ENCODE measurements at regions not wholly inside any gene's neighbourhood (a gene's known extent, or its start where the extent isn't known, plus 50 kb on each side); places are given as distances from the start of the nearest gene placed in this dataset.

DNA sequence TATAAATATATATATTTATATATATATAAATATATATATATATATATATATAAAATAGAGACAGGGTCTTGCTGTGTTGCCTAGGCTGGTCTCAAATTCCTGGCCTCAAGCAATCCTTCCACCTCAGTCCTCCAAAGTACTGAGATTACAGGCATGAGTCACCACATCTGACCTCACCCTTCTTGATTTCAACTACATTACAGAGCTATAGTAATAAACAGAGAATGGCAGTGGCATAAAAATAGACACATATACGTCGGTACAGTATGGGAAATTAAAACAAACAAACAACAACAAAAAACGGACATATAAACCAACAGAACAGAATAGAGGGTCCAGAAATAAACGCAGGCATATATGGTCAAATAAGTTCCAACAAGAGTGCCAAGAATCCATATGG is 77.6 kb upstream of the PPP1R3A start:
- no peak overlapping the region for H3K27ac Mint-ChIP-seq (ENCODE audit: unreplicated experiment)
- H3K9me3 Mint-ChIP-seq (ENCODE audit: low read depth): peaks cover 19% of the 10 kb centered on the region
- TF ChIP-seq, protein P1, sequence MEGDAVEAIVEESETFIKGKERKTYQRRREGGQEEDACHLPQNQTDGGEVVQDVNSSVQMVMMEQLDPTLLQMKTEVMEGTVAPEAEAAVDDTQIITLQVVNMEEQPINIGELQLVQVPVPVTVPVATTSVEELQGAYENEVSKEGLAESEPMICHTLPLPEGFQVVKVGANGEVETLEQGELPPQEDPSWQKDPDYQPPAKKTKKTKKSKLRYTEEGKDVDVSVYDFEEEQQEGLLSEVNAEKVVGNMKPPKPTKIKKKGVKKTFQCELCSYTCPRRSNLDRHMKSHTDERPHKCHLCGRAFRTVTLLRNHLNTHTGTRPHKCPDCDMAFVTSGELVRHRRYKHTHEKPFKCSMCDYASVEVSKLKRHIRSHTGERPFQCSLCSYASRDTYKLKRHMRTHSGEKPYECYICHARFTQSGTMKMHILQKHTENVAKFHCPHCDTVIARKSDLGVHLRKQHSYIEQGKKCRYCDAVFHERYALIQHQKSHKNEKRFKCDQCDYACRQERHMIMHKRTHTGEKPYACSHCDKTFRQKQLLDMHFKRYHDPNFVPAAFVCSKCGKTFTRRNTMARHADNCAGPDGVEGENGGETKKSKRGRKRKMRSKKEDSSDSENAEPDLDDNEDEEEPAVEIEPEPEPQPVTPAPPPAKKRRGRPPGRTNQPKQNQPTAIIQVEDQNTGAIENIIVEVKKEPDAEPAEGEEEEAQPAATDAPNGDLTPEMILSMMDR (IDR thresholded peaks at IDR 0.05): no peak
- H3K4me1 Mint-ChIP-seq (ENCODE audit: low read depth): no peaks in the 10 kb centered on the region
- H3K36me3 Mint-ChIP-seq (ENCODE audit: low read depth): peaks cover 7% of the 10 kb centered on the region
- no peak for DNase-seq (ENCODE audit: low spot score)
- H3K4me3 Mint-ChIP-seq (ENCODE audit: unreplicated experiment): no peak overlapping the region
- H3K27me3 Mint-ChIP-seq (ENCODE audit: low read depth): peaks cover 2% of the 10 kb centered on the region

DNA sequence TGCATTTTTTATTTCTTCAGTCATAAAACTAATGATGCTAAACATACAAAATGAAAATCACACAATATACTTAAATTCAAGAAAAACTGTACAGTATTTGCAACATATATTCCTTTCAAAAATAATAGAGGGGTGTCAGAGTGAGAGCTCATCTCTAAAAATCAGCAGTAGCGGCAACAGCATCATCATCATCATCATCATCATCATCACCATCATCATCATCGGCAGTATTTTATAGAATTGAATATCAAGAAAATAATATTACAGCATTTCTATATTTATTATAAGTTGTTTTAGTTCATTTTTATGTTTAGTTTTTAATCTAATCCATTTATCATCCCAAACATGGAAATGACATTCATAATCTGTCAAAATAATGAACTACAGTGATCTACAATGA is 67.4 kb upstream of the PPP1R3A start:
- Mint-ChIP-seq H3K4me3 (ENCODE audit: unreplicated experiment) (no peak overlapping the region), H3K36me3 (ENCODE audit: low read depth) (no peaks in the 10 kb centered on the region), H3K27ac (ENCODE audit: unreplicated experiment) (no peak overlapping the region), H3K9me3 (ENCODE audit: low read depth) (no peaks in the 10 kb centered on the region), H3K27me3 (ENCODE audit: low read depth) (no peaks in the 10 kb centered on the region), H3K4me1 (ENCODE audit: low read depth) (peaks cover 10% of the 10 kb centered on the region)
- no peak for DNase-seq (ENCODE audit: low spot score)
- TF ChIP-seq, protein P1 (IDR thresholded peaks at IDR 0.05): no peak

DNA sequence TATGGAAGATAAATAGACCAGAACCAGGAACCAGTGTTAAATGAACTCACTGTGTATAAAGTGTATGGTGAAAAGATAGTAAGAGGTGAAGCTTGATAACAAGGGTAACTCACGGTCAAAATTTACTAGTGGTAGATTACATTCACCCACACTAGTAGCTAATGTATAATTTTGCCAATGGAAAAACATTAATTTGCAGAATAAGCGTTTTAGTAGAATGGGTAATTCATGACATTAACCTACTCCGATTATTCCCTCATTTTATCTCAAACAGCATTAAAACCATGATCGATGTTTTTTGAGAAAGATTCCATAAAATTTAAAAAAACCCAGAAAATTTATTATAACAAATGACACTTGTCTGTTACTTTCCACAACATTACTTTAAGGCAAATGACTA is 57.7 kb upstream of the PPP1R3A start:
- DNase-seq (ENCODE audit: low spot score): no peak
- Mint-ChIP-seq H3K4me1 (ENCODE audit: low read depth) (peaks cover 3% of the 10 kb centered on the region), H3K4me3 (ENCODE audit: unreplicated experiment) (no peak overlapping the region), H3K36me3 (ENCODE audit: low read depth) (no peaks in the 10 kb centered on the region), H3K9me3 (ENCODE audit: low read depth) (no peaks in the 10 kb centered on the region), H3K27ac (ENCODE audit: unreplicated experiment) (no peak overlapping the region), H3K27me3 (ENCODE audit: low read depth) (peaks cover 3% of the 10 kb centered on the region)
- TF ChIP-seq, protein P1 (IDR thresholded peaks at IDR 0.05): no peak

DNA sequence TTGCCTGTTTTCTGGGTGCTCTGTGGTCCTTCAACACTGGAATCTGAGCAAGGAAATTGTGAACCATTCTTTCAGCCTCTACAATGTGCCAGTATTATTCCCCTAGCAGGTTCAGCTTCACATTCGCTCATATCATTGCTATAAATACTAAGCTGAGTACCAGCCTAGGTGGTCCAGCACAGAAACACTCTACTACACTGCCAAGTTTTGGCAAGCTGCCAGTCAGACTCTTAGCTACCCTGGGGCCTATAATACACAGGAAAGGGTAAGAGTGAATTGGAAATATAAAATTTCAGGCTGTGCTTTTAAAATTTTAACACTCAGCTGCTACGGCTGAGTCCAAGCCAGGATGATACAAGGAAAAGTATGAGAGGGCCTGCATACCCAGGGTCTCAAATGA is 49.9 kb upstream of the PPP1R3A start:
- TF ChIP-seq, protein P1 (IDR thresholded peaks at IDR 0.05): no peak
- no peak overlapping the region for H3K27ac Mint-ChIP-seq (ENCODE audit: unreplicated experiment)
- H3K9me3 Mint-ChIP-seq (ENCODE audit: low read depth): peaks cover 4% of the 10 kb centered on the region

More for the DNA sequence above, 49.9 kb upstream of the PPP1R3A start:
- H3K4me1 Mint-ChIP-seq (ENCODE audit: low read depth): peaks cover 7% of the 10 kb centered on the region
- H3K27me3 Mint-ChIP-seq (ENCODE audit: low read depth): peaks cover 2% of the 10 kb centered on the region
- no peak for DNase-seq (ENCODE audit: low spot score)
- no peak overlapping the region for H3K4me3 Mint-ChIP-seq (ENCODE audit: unreplicated experiment)
- H3K36me3 Mint-ChIP-seq (ENCODE audit: low read depth): no peaks in the 10 kb centered on the region

Data from chondrocyte (in vitro differentiated cells).